Activated naive CD4-positive, alpha-beta T cell (primary cell): ENCODE measurements at regions not wholly inside any gene's neighbourhood (a gene's known extent, or its start where the extent isn't known, plus 50 kb on each side); places are given as distances from the start of the nearest gene placed in this dataset.

Experiments used
- DNase-seq, 4 experiments: peaks; one replicate each; lab custom pipeline; 2025; lab: John Stamatoyannopoulos, UW

DNA sequence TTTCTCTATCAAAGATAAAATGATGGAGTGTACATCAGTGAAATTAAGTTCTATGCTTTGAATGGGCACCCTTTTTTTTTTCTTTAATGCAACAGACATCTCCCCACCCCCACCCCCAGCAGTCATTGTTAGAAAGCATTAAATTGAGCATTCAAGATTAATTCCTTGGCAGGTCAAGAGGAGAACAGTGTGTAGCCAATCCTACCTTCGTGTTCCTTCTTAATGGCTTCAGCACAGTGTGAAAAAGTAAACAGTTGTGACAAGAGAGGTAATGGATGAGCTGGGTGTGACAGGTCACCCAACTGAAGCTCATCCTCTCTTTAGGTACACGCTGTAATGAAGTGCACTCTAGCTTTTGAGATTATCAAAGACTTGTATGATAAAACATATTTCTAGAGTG is 198.5 kb upstream of the RARB start:
- no peak for DNase-seq

DNA sequence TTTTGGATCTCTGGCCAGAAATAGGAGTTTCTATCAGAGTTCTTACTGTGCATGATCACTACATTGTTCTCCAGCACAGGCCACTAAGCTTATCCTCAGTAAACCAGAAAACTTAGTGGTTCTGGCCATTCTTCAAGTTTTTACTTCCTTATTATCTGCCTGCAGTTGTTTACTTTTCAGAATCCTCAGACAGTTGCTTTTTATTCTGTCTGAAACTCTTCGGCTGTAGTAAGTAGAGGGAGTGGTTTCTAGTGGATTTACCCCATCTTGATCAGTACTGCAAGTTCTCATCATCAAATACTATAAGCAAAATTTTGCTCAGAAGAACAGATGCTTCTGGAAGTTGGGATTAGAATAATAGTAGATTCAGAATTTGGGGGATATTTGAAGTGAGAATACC is 193.0 kb upstream of the RARB start:
- DNase-seq = no peak

DNA sequence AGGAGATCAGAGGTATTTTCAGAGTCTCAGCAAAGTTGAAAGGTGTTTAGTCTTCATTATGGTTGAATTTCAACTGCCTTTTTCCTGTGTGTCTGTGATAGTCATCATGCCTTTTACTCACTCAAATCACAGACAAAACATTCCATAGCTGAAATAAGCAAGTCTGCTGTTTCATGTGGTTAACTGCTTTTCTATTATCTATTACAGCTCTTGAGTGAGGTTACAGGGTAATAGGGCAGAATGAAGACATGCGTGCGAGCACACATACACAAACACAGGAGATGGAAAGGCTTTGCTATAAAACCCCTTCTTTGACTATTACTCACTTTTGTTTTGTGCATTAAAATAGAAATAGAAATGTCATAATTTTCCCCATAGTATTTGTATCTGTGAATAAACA is 192.6 kb upstream of the RARB start:
- no peak for DNase-seq

DNA sequence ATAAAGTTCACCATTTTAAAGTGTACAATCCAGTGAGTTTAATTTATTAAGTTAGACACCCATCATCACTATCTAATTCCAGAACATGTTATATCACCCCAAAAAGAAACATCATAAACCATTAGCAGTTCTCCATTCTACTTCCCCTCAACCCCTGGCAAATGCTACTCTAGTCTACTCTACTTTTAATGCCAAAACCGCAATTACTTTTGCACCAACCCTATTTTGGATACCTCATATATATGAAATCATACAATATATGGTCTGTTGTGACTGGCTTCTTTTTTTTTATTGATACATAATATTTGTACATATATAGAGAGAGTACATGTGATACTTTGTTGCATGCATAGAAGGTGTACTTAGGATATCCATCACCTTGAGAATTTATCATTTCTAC is 190.5 kb upstream of the RARB start:
- no peak for DNase-seq

DNA sequence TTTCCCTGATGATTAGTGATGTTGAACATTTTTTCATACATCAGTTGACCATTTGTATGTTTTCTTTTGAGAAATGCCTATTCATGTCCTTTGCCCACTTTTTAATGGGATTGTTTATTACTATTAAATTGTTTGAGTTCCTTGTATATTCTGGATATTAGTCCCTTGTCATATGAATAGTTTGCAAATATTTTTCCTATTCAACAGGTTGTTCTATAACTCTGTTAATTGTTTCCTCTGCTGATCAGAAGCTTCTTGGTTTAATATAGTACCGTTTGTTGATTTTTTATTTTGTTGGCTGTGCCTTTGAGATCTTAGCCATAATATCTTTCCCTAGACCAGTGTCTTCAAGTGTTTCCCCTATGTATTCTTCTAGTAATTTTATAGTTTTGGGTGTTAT is 189.0 kb upstream of the RARB start:
- no peak for DNase-seq

DNA sequence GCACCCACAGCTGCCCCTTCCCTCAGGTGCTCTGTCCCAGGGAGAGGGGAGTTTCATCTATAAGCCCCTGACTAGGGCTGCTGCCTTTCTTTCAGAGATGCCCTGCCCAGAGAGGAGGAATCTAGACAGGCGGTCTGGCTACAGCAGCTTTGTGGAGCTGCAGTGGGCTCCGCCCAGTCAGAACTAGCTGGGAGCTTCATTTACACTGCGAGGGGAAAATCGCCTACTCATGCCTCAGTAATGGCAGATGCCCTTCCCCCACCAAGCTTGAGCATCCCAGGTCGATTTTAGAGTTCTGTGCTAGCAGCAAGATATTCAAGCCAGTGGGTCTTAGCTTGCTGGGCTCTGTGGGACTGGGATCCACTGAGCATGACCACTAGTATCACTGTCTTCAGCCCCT is 181.2 kb upstream of the RARB start:
- DNase-seq = no peak

DNA sequence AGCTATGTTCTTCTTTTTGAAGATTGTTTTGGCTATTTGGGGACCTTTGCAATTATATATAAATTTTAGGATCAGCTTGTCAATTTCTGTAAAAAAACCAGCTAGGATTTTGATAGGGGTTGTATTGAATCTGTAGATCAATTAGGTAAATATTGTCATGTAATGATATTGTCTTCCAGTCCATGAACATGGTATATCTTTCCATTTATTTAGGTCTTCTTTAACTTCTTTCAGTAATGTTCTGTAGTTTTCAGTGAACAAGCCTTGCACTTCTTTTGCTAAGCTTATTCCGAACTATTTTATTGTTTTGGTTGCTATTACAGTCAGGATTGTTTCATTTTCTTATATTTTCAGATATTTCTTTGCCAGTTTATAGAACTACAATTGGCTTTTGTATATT is 175.8 kb upstream of the RARB start:
- DNase-seq = no peak

DNA sequence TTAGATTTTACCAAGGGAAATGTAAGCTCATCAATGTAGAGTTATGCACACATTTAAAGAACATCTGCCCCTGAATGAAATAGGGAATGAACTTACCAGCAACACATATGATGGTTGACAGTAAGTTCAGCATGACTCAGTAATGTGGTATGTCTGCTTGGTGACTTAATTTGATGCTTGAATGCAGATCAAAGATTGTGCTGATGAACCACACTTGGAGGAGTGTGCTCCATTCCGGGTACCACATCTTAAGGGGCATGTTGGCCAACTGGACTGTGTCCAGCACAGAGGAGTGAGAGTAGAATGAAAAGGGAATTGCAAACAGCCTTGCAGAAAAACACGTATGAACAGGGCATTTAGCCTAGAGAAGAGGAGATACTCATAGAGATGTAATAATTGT is 171.0 kb upstream of the RARB start:
- no peak for DNase-seq

DNA sequence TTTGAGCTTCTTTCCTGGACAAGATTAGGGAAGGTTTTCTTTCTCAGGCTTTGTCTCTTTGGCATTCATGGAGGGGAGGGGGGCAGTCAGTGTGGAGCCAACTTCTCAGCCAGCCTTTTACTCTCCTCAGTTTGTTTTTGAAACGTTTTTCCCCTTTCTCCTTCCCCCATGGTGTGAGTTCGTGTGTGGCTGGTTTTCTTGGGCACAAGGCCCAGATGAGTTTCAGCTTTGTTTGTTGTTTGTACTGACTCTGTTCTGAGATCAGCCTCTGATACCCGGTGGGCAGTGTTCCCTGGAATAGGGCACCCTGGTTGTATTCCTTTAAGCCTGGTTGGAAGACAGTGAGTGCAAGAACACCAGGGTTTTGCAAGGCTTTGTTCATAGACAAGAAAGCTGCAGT is 168.2 kb upstream of the RARB start:
- no peak for DNase-seq

DNA sequence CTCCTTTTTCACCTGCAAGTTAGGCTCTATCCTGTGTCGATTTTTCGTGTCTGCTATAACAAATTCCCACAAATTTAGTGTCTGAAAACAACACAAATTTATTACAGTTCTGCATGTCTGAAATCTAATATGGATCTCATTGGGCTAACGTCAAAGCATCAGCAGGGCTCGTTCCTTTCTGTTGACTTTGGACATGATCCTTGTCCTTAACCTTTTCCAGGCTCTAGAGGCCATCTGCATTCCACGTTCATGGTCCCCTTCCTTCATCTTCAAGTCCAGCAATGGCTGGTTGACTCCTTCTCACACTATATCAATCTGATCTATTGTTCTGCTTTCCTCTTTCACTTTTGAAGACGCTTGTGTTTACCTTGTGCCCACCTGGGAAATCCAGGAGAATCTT is 165.7 kb upstream of the RARB start:
- DNase-seq = no peak

DNA sequence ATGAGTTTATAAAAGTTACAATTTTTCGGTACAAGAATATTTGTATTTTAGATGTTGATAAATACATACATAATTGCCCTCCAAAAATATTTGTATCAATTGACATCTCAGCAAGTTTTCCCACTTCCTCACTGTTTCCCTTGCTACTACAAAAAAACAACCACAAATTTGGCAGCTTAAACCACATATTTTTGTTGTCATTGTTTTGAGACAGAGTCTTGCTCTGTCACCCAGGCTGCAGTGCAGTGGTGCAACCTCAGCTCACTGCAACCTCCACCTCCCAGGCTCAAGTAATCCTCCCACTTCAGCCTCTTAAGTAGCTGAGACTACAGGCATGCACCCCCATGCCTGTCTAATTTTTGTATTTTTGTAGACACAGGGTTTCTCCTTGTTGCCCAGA is 162.8 kb upstream of the RARB start:
- DNase-seq = no peak

DNA sequence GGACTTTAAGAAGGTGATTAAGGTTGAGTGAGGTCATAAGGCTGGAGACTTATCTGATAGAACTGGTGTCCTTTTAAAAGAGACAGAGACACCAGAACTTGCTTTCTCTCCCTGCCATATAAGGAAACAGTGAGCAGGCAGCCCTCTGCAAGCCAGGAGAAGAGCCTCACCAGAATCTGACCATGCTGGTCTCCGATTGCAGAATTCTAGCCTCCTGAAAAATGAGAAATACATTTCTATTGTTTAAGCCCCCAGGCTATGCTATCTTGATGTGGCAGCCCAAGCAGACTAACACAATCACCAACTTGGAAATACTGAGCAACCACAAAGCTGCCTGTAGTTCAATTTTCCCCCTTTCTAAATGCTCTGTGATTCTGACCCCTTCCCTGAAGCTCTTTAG is 161.4 kb upstream of the RARB start:
- no peak for DNase-seq

DNA sequence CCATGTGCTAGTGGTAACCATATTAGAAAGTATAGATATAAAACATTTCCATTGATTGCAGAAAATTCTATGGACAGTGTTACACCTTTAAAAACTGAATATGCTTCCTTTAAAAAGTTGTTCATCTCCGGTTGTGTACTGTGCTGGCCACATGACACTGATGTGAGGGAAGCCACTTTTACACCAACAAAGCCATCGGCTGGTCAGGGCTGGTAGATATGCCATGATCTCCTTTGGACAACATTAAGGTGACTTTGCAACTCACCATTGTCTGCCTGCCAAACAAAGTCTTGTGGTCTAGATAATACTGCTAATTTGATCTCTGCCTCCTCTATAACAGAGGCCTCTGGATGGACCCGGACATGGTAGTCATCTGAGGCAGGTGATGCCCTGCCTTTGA is 156.0 kb upstream of the RARB start:
- no peak for DNase-seq

DNA sequence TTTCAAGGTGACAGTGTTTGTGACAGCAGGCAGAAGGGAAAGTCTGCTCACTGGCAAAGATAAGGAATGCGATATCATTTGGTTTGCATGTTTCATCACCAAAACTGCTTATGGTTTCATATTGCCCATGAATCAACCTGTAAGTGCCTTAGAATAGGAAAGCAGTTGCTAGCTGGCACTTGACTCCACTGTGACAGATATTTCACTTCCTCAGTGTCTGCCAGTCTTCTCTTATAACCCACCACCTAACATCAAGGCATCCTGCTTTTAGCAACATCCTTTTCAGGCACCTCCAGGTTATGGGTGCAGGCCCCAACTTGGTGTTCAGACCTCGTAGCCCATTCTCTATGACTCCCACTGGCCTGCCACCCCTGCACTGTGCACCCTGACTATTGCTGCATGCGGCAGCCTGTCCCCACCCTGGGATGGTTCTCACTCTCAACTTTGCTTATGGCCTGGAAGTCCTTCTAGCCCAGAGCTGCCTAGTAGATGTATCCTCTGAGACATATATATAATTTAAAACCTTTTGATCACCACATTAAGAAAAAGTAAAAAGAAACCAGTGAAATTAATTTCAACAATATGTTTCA is 154.4 kb upstream of the RARB start:
- no peak for DNase-seq

DNA sequence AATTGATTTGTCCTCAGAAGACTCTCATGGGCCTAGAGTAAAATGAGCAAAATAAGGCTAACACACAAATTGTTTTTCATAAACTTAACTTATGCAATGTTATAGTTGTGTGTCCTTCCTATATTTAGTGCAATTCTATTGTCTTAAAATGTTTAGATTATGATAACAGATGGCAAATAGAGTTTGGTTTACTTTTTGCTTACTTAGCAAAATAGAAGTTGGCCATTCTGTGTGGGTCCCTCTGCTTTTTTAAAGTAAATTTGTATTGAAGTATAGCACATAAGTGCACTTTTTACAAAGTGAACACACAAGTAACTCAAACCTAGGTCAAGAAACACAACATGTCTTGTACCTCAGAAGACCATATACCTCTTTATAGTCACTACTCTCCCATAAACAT is 150.6 kb upstream of the RARB start:
- no peak for DNase-seq

DNA sequence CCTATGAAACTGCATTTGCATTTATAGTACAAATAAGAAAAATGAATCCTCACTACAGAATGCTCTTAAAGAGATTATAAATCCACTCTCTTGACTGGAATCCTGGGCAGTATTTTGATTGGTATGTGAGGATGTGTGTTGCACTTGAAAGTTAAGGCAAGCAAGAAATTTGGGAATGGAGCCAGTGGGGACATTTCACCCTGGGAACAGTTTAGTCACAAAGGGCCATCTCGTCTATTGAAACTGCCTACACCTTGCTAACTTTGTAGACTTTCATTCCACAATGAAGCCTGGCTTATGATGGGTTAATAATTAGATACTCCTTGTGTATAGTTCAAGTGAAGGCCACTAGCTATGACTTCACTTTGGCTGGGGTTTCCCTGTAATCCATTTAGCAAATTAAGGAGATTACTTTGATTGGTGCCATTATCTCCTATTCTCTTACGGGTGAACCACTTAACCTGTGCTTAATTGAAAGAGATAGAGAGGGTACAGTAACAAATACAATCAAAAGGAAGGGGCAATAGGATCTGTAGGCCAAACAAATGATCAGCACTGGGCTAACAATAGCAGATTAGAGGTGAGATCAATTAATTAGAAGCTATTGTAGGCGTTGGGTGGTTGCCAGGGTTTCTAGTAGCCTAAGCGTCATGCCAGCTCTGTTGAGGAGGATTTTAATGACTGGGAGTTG is 146.9 kb upstream of the RARB start:
- DNase-seq = no peak

DNA sequence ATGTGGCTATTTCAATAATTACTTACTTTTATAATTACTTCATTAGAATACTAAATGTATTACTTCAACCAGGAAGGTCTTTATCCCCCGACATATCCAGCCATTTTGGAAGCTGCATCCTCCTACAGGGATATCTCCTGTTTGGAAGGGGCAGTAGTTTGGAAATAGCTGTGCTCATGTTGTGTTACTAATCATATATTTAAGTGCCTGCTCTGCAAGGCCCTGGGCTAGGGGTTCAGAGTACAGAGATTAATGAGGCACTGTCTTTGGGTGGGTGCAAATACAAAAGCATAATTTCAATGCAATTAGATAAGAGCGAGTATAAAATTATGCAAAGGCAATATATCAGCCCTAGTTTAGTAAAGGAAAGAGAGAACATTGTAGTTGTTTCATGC is 146.3 kb upstream of the RARB start:
- DNase-seq = no peak

DNA sequence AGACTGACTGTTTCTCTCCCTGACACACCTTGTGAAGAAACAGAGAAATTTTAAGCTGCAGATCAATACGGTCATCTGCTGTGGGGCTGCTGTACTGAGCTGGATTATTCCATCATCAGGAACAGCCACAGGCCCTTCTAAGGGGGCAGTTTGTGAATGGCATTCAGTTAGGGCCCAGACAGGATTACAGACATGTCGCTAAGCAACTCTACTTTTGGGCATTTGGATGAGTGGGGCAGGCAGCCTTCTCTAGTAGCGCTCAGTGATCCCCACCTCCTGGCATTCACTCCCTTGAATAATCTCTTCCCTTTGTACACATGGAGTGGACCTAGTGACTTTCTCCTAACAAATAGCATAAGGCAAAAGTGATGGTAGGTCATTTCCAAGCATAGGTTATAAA is 144.4 kb upstream of the RARB start:
- DNase-seq = no peak

DNA sequence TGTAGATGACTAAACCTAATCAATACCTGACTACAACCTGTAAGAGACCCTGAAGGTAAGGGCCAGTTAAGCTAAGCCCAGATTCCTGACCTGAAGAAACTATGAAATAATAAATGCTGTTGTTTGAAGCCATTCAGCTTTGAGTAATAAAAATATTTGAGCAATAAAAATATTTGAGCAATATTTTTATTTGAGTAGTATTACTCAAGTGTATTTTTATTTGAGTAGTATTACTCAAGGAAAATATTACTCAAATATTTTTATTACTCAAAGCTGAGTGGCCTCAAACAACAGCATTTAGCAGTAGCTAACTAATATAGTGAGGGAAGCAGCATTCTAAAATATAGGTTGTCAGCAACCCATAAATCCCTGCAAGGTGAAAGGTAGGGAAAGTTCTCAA is 143.8 kb upstream of the RARB start:
- DNase-seq = no peak

DNA sequence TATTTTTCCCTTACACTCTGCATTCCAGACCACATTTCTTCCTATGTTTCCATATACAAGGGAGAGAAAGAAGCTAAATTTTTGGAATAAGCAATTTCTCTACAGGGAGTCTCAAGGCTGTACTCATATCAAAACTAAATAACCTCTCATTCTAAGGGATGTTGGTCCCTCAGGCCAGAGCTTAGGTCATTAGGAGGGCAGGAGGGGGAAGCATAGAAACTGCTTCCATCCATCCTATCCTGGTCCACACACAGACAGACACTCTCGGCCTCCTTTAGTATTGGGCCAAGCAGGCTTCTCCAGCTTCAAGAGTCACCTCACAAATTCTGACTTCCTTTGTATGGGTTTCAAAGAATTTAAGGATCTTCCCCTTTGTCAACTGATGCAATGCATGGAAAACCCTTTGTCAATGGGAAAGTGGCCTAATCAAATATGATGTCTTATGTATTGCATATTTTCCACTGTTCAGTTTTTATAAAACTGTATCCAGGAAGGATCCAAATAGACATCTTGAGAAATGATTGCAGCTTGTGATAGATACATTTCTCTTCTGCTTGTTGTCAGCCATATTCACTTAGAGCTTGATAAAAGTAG is 140.7 kb upstream of the RARB start:
- DNase-seq = no peak

DNA sequence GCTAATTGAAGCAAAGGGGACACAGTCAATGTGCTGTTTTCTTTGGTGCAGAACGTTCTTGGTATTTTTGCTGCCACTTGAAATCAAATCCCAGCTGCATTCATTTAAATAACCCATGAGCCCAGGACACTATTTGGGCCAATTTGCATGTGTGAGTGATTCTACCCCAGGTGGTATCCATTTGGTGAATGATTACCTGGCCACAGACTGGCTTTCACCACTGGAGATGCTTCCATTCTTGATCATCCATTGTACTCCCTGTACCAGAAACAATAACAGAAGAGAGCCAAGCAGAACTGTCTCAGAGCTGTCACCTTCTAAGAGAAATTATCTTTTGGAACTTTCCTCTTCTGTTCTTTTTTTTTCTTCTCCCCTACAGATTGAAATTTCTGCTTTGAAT is 139.7 kb upstream of the RARB start:
- no peak for DNase-seq

DNA sequence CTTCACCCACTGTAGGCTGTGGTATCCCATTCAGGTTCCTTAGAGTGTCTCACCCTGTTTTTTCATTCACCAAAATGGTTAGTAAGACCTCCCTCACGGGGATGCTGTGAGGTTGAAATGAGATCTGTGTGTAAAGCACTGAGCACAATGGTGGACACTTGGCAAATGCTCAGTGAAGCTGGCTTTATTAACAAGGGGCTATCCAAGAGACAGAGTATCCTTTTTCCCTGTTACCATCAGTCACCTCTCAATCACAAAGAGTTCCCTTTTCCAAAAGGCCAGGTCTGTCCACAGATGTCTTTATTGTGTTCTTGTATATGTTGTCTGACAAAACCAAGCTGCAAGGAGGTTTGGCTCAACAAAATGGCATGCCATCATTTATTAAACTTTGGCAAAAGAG is 138.9 kb upstream of the RARB start:
- DNase-seq = no peak

DNA sequence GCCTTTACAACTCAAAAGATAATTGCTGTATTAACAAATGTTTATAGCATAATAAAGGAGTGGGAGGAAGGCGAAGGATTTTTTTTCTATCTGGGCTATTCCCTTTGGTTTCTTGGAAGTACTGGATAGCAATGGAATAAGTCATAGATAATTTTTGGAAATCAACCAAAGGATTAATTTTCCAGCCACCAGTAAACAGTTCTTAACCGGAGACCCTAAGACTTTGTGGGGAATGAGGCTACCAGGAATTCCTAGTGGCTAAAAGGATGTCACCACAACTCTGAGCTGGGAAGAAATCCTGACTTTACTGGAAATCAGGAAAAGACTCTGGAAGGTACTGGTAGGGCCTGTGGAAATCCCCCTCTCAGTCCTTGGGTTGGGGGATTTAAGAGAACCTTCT is 138.4 kb upstream of the RARB start:
- no peak for DNase-seq

DNA sequence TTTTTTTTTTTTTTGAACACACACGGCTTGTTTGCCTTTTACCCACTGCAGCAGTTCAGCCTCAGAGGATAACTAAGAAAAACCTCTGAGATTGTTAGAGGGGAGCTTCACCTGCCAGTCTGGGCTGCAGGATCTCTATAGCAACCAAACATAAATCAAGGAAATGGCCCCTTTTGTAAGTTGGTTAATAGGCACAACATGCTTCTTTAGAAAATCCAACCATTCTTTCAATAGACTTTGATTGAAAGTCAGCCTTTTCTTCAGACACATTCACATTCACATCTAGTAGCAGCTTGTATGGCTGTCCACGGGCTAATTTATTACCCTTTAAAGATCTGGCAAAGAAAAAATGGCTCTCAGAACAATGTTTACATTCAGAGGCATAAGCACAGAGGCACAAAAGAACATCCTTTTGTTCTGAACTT is 136.6 kb upstream of the RARB start:
- DNase-seq = no peak
